HepG2 (cell line): ENCODE measurements at regions not wholly inside any gene's neighbourhood (a gene's known extent, or its start where the extent isn't known, plus 50 kb on each side); places are given as distances from the start of the nearest gene placed in this dataset.
"Not testable (repeated sequence)": the region's sequence is repeated elsewhere in the genome, so short reads cannot be mapped to it uniquely, and the experiment has no call there.

ENCODE experiments used
- ATAC-seq: fragments of 200-7000 bp; cut with Tn5 transposase; 3 replicates; pipeline ENCODE4 v1.9.1; 2020; ENCODE audit warnings: mild to moderate bottlenecking, moderate library complexity
- BruUV-seq: library from RNA; stranded (reverse); fragments of 400-500 nt; replicated peaks from 2 replicates; lab custom pipeline; 2021; lab: Mats Ljungman, UMichigan
- CTCF ChIA-PET: fragments of 300-600 bp; formaldehyde crosslinking; extraction: SDS; loops from one replicate; lab custom pipeline; 2021; ENCODE audit warnings: low total read pairs, inconsistent platforms, low intra/inter-chr PET ratio; lab: Yijun Ruan, JAX
- POLR2A ChIA-PET: fragments of 350-600 bp; sonication (Branson Sonifier 250); formaldehyde crosslinking; loops from one replicate; lab custom pipeline; 2020; ENCODE audit warnings: antibody characterized with exemption, inconsistent platforms; lab: Yijun Ruan, JAX
- DNase-seq: peaks from one replicate; pipeline ENCODE4 v3.0.0-alpha.2; 2015; ENCODE audit warnings: low spot score
- FAIRE-seq: peaks from 3 replicates; lab custom pipeline; 2011; peaks lifted over from hg19 to GRCh38; lab: Jason Lieb, UNC
- H2AFZ ChIP-seq: one replicate; pipeline ENCODE4 v1.6.1; 2011; ENCODE audit warnings: low read length, inconsistent platforms
- H3K27ac ChIP-seq: fragments of 300-600 bp; 3 replicates; pipeline ENCODE4 v1.8.0; 2011; ENCODE audit warnings: mixed run types, mild to moderate bottlenecking, mixed read lengths, low read length, inconsistent platforms; ENCODE audit not compliant: insufficient read depth; ENCODE audit errors: extremely low read length
- H3K27me3 ChIP-seq, 2 experiments: fragments of 200-600 bp in 1 of 2; 2 replicates in 1 of 2; 3 replicates in 1 of 2; pipeline versions ENCODE4 v1.6.0 to v1.8.0; 2011; ENCODE audit warnings: low read length in 2 of 2, mild to moderate bottlenecking in 2 of 2, moderate library complexity in 2 of 2, inconsistent platforms in 1 of 2; ENCODE audit not compliant: insufficient read depth in 2 of 2, control insufficient read depth in 1 of 2
- H3K36me3 ChIP-seq, 2 experiments: fragments of 200-600 bp in 1 of 2; replicated peaks in 1 of 2; 2 replicates in 1 of 2; 3 replicates in 1 of 2; pipeline versions ENCODE4 v1.5.1 to v1.8.0; 2011; ENCODE audit warnings: low read length in 2 of 2, inconsistent platforms in 1 of 2; ENCODE audit not compliant: insufficient read depth in 2 of 2, control insufficient read depth in 1 of 2
- H3K4me1 ChIP-seq: 2 replicates; pipeline ENCODE4 v1.5.1; 2012; ENCODE audit warnings: low read length, inconsistent platforms; ENCODE audit not compliant: insufficient read depth
- H3K4me2 ChIP-seq: 2 replicates; pipeline ENCODE4 v1.6.0; 2011; ENCODE audit warnings: low read depth, low read length, inconsistent platforms
- H3K4me3 ChIP-seq, 3 experiments: fragments of 200-600 bp in 1 of 3; sonication (generic), shearing (Covaris generic) in 1 of 3; replicated peaks in 1 of 3; 2 replicates each; pipeline ENCODE4 v1.5.1; 2011 to 2016; ENCODE audit warnings: low read length in 3 of 3, inconsistent platforms in 2 of 3, low read depth in 2 of 3, mild to moderate bottlenecking in 2 of 3, control low read depth in 1 of 3, mixed read lengths in 1 of 3; ENCODE audit not compliant: insufficient read depth in 1 of 3
- H3K79me2 ChIP-seq: one replicate; pipeline ENCODE4 v1.6.1; 2011; ENCODE audit warnings: low read length, inconsistent platforms; ENCODE audit not compliant: insufficient read depth
- H3K9ac ChIP-seq: 2 replicates; pipeline ENCODE4 v1.6.0; 2011; ENCODE audit warnings: mild to moderate bottlenecking, low read depth, low read length, inconsistent platforms; ENCODE audit not compliant: insufficient read depth
- H3K9me3 ChIP-seq: 2 replicates; pipeline ENCODE4 v1.5.1; 2012; ENCODE audit warnings: mild to moderate bottlenecking, low read length
- H4K20me1 ChIP-seq: 2 replicates; pipeline ENCODE4 v1.6.0; 2011; ENCODE audit warnings: inconsistent platforms, mild to moderate bottlenecking, low read length, moderate library complexity; ENCODE audit not compliant: insufficient read depth
- ASH2L ChIP-seq: fragments of 300-600, 200-600 bp; sonication (generic); IDR thresholded peaks from 2 replicates; pipeline ENCODE4 v1.7.0; 2017; ENCODE audit warnings: low read depth, mild to moderate bottlenecking, moderate library complexity, mixed read lengths, low read length; ENCODE audit not compliant: insufficient read length
- CBX5 ChIP-seq: sonication (generic); formaldehyde crosslinking; IDR thresholded peaks from 2 replicates; pipeline ENCODE4 v1.4.0; 2020; ENCODE audit warnings: missing genetic modification reagents, borderline replicate concordance
- JUN ChIP-seq: sonication (generic); formaldehyde crosslinking; IDR thresholded peaks from 2 replicates; pipeline ENCODE4 v1.4.0; 2020; ENCODE audit warnings: mild to moderate bottlenecking, missing genetic modification reagents
- TCF7 ChIP-seq: sonication (generic); IDR thresholded peaks from 2 replicates; pipeline ENCODE4 v1.6.1; 2016; ENCODE audit warnings: antibody characterized with exemption, low read depth
- ZNF20 ChIP-seq: sonication (generic); formaldehyde crosslinking; IDR thresholded peaks from 2 replicates; pipeline ENCODE4 v1.4.0; 2020; ENCODE audit warnings: mild to moderate bottlenecking, moderate library complexity, missing genetic modification reagents
- ZNF891 ChIP-seq: sonication (generic); formaldehyde crosslinking; IDR thresholded peaks from 2 replicates; pipeline ENCODE4 v1.5.0; 2020; ENCODE audit warnings: mild to moderate bottlenecking, missing genetic modification reagents
- WGBS: methylation state at CpG from one replicate; pipeline ENCODE4 v1.1.6; 2017; ENCODE audit warnings: low lambda C conversion rate; 5-methylcytosine and 5-hydroxymethylcytosine counted together
- in situ Hi-C: cut with HindIII; loops from 2 replicates; pipeline ENCODE4 v1.10.0; 2017; ENCODE audit warnings: low pct_unique_long_range_greater_than_20kb; ENCODE audit not compliant: extremely low pct_ligation_motif_present
- intact Hi-C: fragments of 100-400 bp; cut with micrococcal nuclease; formaldehyde crosslinking; loops from one replicate; pipeline ENCODE4 v1.10.0; 2022; ENCODE audit not compliant: unreplicated experiment
- TF ChIP-seq, protein P1 (sequence below): sonication (generic); formaldehyde crosslinking; IDR thresholded peaks from 2 replicates; pipeline ENCODE4 v1.4.0; 2020; ENCODE audit warnings: missing genetic modification reagents
- TF ChIP-seq, protein P2 (sequence below): sonication (generic); formaldehyde crosslinking; IDR thresholded peaks from 2 replicates; pipeline ENCODE4 v1.5.1; 2020; ENCODE audit warnings: missing genetic modification reagents, mild to moderate bottlenecking, borderline replicate concordance

DNA sequence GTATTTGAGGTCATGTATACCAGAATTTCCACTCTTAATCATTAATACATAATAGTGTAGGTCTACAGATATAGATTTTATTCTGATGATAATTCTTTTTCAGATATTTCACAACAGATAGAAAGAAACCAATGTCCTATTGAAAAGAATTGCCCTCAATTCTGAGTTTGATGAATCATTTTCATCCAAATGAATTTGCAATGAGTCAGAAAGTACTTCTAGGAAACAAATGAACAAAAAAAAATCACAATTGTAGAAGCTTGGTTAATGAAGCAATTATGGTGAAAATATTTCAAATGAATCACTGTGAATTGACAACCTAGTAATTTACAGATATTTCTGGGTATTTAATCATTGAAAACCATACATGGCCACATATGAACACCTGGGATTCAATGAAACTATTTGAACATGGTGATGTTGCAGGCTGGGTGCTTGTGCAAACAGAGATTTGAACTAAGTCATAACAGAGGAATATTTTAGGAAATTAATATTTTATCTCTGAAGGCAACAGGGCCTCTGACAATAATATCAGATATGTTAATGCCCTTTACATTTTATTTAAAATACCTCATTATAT lies 360.9 kb downstream of the SLITRK5 start:
- intact Hi-C loops, result no loop called here
- H4K20me1 ChIP-seq, result no peaks in the 10 kb centered on the region
- no peak overlapping the region for H3K4me3 ChIP-seq
- in situ Hi-C loops, result no loop called here
- H3K36me3 ChIP-seq, result no peaks in the 10 kb centered on the region
- DNase-seq (no peak), FAIRE-seq (no peak), ATAC-seq (no peak)
- no peaks in the 10 kb centered on the region for H3K79me2 ChIP-seq
- no peak overlapping the region for H2AFZ ChIP-seq
- H3K4me1 ChIP-seq, result no peaks in the 10 kb centered on the region
- no peaks in the 10 kb centered on the region for H3K27me3 ChIP-seq
- ChIA-PET POLR2A (no interaction called here), CTCF (no interaction called here)
- BruUV-seq, result no TSS peak
- H3K9ac ChIP-seq, result no peak overlapping the region
- H3K9me3 ChIP-seq, result no peaks in the 10 kb centered on the region
- H3K4me2 ChIP-seq, result no peak overlapping the region
- no peak for TF ChIP-seq ZNF891 (CRISPR knock-in tag)
- TF ChIP-seq, protein P1, sequence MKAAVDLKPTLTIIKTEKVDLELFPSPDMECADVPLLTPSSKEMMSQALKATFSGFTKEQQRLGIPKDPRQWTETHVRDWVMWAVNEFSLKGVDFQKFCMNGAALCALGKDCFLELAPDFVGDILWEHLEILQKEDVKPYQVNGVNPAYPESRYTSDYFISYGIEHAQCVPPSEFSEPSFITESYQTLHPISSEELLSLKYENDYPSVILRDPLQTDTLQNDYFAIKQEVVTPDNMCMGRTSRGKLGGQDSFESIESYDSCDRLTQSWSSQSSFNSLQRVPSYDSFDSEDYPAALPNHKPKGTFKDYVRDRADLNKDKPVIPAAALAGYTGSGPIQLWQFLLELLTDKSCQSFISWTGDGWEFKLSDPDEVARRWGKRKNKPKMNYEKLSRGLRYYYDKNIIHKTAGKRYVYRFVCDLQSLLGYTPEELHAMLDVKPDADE (CRISPR knock-in tag), result no peak
- no peak for TF ChIP-seq JUN
- TF ChIP-seq CBX5 (CRISPR knock-in tag), result no peak
- TF ChIP-seq ZNF20 (CRISPR knock-in tag), result no peak
- TF ChIP-seq ASH2L, result no peak
- no peak for TF ChIP-seq TCF7
- TF ChIP-seq, protein P2, sequence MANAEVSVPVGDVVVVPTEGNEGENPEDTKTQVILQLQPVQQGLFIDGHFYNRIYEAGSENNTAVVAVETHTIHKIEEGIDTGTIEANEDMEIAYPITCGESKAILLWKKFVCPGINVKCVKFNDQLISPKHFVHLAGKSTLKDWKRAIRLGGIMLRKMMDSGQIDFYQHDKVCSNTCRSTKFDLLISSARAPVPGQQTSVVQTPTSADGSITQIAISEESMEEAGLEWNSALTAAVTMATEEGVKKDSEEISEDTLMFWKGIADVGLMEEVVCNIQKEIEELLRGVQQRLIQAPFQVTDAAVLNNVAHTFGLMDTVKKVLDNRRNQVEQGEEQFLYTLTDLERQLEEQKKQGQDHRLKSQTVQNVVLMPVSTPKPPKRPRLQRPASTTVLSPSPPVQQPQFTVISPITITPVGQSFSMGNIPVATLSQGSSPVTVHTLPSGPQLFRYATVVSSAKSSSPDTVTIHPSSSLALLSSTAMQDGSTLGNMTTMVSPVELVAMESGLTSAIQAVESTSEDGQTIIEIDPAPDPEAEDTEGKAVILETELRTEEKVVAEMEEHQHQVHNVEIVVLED, result no peak
- no peak overlapping the region for H3K27ac ChIP-seq

DNA sequence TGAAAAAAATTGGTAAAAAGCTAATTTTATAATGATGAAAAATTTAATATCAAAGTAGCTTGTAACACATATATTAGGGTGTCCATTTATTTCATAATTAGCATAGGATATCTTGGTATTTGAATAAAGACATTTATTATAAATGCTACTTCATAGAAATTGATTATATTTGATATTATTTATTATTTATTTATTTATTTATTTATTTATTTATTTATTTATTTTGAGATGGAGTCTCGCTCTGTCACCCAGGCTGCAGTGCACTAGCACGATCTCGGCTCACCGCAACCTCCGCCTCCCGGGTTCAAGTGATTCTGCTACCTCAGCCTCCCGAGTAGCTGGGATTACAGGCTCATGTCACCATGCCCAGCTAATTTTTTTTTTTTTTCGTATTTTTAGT lies 365.0 kb downstream of the SLITRK5 start:
- BruUV-seq, ATAC-seq, in situ Hi-C loops, H3K4me2 ChIP-seq, CTCF ChIA-PET, intact Hi-C loops, H3K27ac ChIP-seq, H3K4me1 ChIP-seq, H3K9me3 ChIP-seq, H3K9ac ChIP-seq, FAIRE-seq, H3K36me3 ChIP-seq, H3K79me2 ChIP-seq, H3K4me3 ChIP-seq, H3K27me3 ChIP-seq, DNase-seq, H4K20me1 ChIP-seq, H2AFZ ChIP-seq, POLR2A ChIA-PET: not testable (repeated sequence)
- 40% methylated on average over 8 of the region's 8 CpGs for WGBS
